K562 (cell line): ENCODE measurements at regions not wholly inside any gene's neighbourhood (a gene's known extent, or its start where the extent isn't known, plus 50 kb on each side); places are given as distances from the start of the nearest gene placed in this dataset.

Source experiments
- ATAC-seq: fragments of 200-7000 bp; cut with Tn5 transposase; 3 replicates; pipeline ENCODE4 v1.9.1; 2020; ENCODE audit warnings: moderate library complexity
- BruUV-seq: library from RNA; stranded (reverse); fragments of 400-500 nt; replicated peaks from 2 replicates; lab custom pipeline; 2021; lab: Mats Ljungman, UMichigan
- CTCF ChIA-PET: fragments of 300-600 bp; formaldehyde crosslinking; extraction: SDS; loops from one replicate; lab custom pipeline; 2021; ENCODE audit warnings: low intra/inter-chr PET ratio; lab: Yijun Ruan, JAX
- POLR2A ChIA-PET: fragments of 300-600, 350-650 bp; sonication (Branson Sonifier 250); formaldehyde crosslinking; extraction: SDS; loops from one replicate; lab custom pipeline; 2021; ENCODE audit warnings: antibody characterized with exemption, inconsistent platforms; lab: Yijun Ruan, JAX
- DNase-seq, 4 experiments: peaks; one replicate each; pipeline versions ENCODE4 v3.0.0 to v3.0.0-alpha.2; 2011 to 2018; ENCODE audit warnings: low spot score in 3 of 4, mixed read lengths in 3 of 4; ENCODE audit errors: extremely low read depth in 1 of 4
- FAIRE-seq: peaks from 2 replicates; lab custom pipeline; 2011; peaks lifted over from hg19 to GRCh38; lab: Jason Lieb, UNC
- H2AFZ ChIP-seq: 2 replicates; pipeline ENCODE4 v1.6.0; 2011; ENCODE audit warnings: low read depth, low read length, control low read depth, inconsistent platforms
- H3K27ac ChIP-seq: fragments of 200-600 bp; 3 replicates; pipeline ENCODE4 v1.8.0; 2011; ENCODE audit warnings: low read depth, mild to moderate bottlenecking, control low read depth, inconsistent platforms, low read length, moderate library complexity, mixed read lengths; ENCODE audit errors: extremely low read depth
- H3K27me3 ChIP-seq, 2 experiments: fragments of 300-600 bp in 1 of 2; 2 replicates in 1 of 2; 3 replicates in 1 of 2; pipeline versions ENCODE4 v1.6.0 to v1.8.0; 2011; ENCODE audit warnings: inconsistent platforms in 2 of 2, low read length in 2 of 2, mild to moderate bottlenecking in 1 of 2, mixed read lengths in 1 of 2, moderate library complexity in 1 of 2; ENCODE audit not compliant: control insufficient read depth in 2 of 2, insufficient read depth in 2 of 2
- H3K36me3 ChIP-seq: fragments of 300-600 bp; 3 replicates; pipeline ENCODE4 v1.8.0; 2011; ENCODE audit warnings: mild to moderate bottlenecking, low read length, inconsistent platforms; ENCODE audit not compliant: control insufficient read depth, insufficient read depth
- H3K4me1 ChIP-seq, 2 experiments: fragments of 200-600 bp in 1 of 2; replicated peaks in 1 of 2; 2 replicates in 1 of 2; 3 replicates in 1 of 2; pipeline versions ENCODE4 v1.5.1 to v1.8.0; 2011; ENCODE audit warnings: inconsistent platforms in 2 of 2, low read length in 2 of 2, mild to moderate bottlenecking in 1 of 2, mixed read lengths in 1 of 2, moderate library complexity in 1 of 2; ENCODE audit not compliant: control insufficient read depth in 2 of 2, insufficient read depth in 2 of 2
- H3K4me2 ChIP-seq: 2 replicates; pipeline ENCODE4 v1.6.1; 2011; ENCODE audit warnings: low read length, control low read depth, inconsistent platforms, mixed read lengths; ENCODE audit not compliant: insufficient read depth
- H3K4me3 ChIP-seq: fragments of 200-600 bp; sonication (generic), shearing (Covaris generic); 2 replicates; pipeline ENCODE4 v1.5.1; 2016; ENCODE audit warnings: control low read depth, inconsistent platforms
- H3K79me2 ChIP-seq: fragments of 200-600 bp; 3 replicates; pipeline ENCODE4 v1.8.0; 2011; ENCODE audit warnings: low read length, inconsistent platforms; ENCODE audit not compliant: control insufficient read depth, insufficient read depth
- H3K9ac ChIP-seq, 2 experiments: 2 replicates each; pipeline versions ENCODE4 v1.6.0 to v1.6.1; 2011; ENCODE audit warnings: low read depth in 2 of 2, low read length in 2 of 2, control low read depth in 1 of 2, inconsistent platforms in 1 of 2, mild to moderate bottlenecking in 1 of 2, mixed read lengths in 1 of 2; ENCODE audit not compliant: insufficient read depth in 1 of 2
- H3K9me1 ChIP-seq: one replicate; pipeline ENCODE4 v1.6.0; 2011; ENCODE audit warnings: inconsistent platforms, mild to moderate bottlenecking, low read length, moderate library complexity; ENCODE audit not compliant: control insufficient read depth, insufficient read depth
- H3K9me3 ChIP-seq: replicated peaks from 2 replicates; pipeline ENCODE4 v1.5.1; 2011; ENCODE audit warnings: low read depth, low read length, inconsistent platforms; ENCODE audit not compliant: control insufficient read depth, insufficient read depth
- H4K20me1 ChIP-seq: replicated peaks from 2 replicates; pipeline ENCODE4 v1.6.1; 2011; ENCODE audit warnings: low read length, inconsistent platforms, mixed read lengths; ENCODE audit not compliant: control insufficient read depth, insufficient read depth
- ASH1L ChIP-seq: fragments of 450-650 bp; IDR thresholded peaks from 2 replicates; pipeline ENCODE4 v1.6.1; 2018; ENCODE audit warnings: borderline replicate concordance, mild to moderate bottlenecking, low read depth; ENCODE audit not compliant: partially characterized antibody
- CUX1 ChIP-seq: fragments of 200-800 bp; sonication (Bioruptor generic); IDR thresholded peaks from 2 replicates; pipeline ENCODE4 v1.6.1; 2016; ENCODE audit warnings: missing genetic modification characterization, missing compliant biosample characterization
- RNF219 ChIP-seq: fragments of 250-450 bp; sonication (Bioruptor Pico); IDR thresholded peaks from 2 replicates; pipeline ENCODE4 v1.5.0; 2022; ENCODE audit warnings: mild to moderate bottlenecking
- SMARCA4 ChIP-seq: fragments of 450-650 bp; IDR thresholded peaks from 2 replicates; pipeline ENCODE4 v1.6.1; 2016
- ZNF134 ChIP-seq: fragments of 250-450 bp; sonication (Bioruptor Pico); conservative IDR thresholded peaks from 2 replicates; pipeline ENCODE4 v1.4.0; 2020
- WGBS: fragments of 100-300 bp; shearing (Covaris generic); methylation state at CpG from one replicate; pipeline ENCODE4 v1.1.6; 2016; ENCODE audit warnings: low coverage, mixed read lengths; ENCODE audit not compliant: insufficient coverage; ENCODE audit errors: missing lambda C conversion rate; 5-methylcytosine and 5-hydroxymethylcytosine counted together
- in situ Hi-C: fragments of 300-500 bp; cut with MboI; formaldehyde crosslinking; loops from 4 replicates; pipeline ENCODE4 v1.15.0; 2018; ENCODE audit warnings: inconsistent platforms, mixed read lengths
- intact Hi-C: fragments of 100-400 bp; cut with micrococcal nuclease; formaldehyde crosslinking; loops from 2 replicates; pipeline ENCODE4 v1.14.2; 2022

- Histone ChIP-seq H3K4me1 (no peaks in the 10 kb centered on the region), H3K79me2 (peaks cover 3% of the 10 kb centered on the region; the same call in 1 of the 3 replicates), H3K9ac (no peak overlapping the region), H4K20me1 (no peaks in the 10 kb centered on the region), H3K27ac (no peak overlapping the region), H3K4me2 (no peak overlapping the region), H3K9me1 (no peaks in the 10 kb centered on the region), H3K4me3 (no peak overlapping the region), H3K36me3 (no peaks in the 10 kb centered on the region; the same call in 2 of the 3 replicates), H3K9me3 (no peaks in the 10 kb centered on the region; the same call in 1 of the 2 replicates), H3K27me3 (no peaks in the 10 kb centered on the region), H2AFZ (no peak overlapping the region)
- no peak for DNase-seq
- intact Hi-C loops, result no loop called here
- no peak for ATAC-seq
- 20% methylated on average over 6 of the region's 6 CpGs for WGBS
- in situ Hi-C loops, result no loop called here
- no TSS peak for BruUV-seq
- ChIA-PET CTCF (no interaction called here), POLR2A (no interaction called here)
- no peak for TF ChIP-seq ASH1L
- TF ChIP-seq RNF219 (CRISPR knock-in tag), result no peak
- TF ChIP-seq CUX1, result peak; percentile 98
- TF ChIP-seq SMARCA4, result no peak
- TF ChIP-seq ZNF134, result no peak
- no peak for FAIRE-seq
Measured at GRCh38 chr7:136193940-136194339, 216.8 kb upstream of the MTPN start.
